T-cell (primary cell): ENCODE measurements at regions not wholly inside any gene's neighbourhood (a gene's known extent, or its start where the extent isn't known, plus 50 kb on each side); places are given as distances from the start of the nearest gene placed in this dataset.

Source experiments
- ATAC-seq, 4 experiments: fragments of 200-7000 bp in 3 of 4; fragments of 150-1000 bp in 1 of 4; cut with Tn5 transposase; replicated peaks in 1 of 4; 1 replicate in 3 of 4; 2 replicates in 1 of 4; pipeline ENCODE4 v1.10.0; 2021; ENCODE audit warnings: moderate library complexity in 3 of 4, mild to moderate bottlenecking in 2 of 4, moderate number of reproducible peaks in 1 of 4
- CTCF ChIA-PET, 2 donors: fragments of 300-600 bp; sonication (Branson Sonifier 250); formaldehyde crosslinking; loops; one replicate each; lab custom pipeline; 2022; ENCODE audit warnings: antibody characterized with exemption in 2 of 2; lab: Charles Lee
- POLR2A ChIA-PET, 2 donors: fragments of 300-600 bp; sonication (Branson Sonifier 250); formaldehyde crosslinking; loops; one replicate each; lab custom pipeline; 2022; ENCODE audit warnings: antibody characterized with exemption in 2 of 2; lab: Charles Lee
- DNase-seq, 35 experiments: peaks; one replicate each; pipeline versions ENCODE4 v3.0.0 to v3.0.0-alpha.2; 2013 to 2023
- H3K27ac ChIP-seq: one replicate; pipeline ENCODE4 v1.5.1; 2013; ENCODE audit warnings: low read length
- H3K27me3 ChIP-seq, 2 experiments: replicated peaks in 1 of 2; 1 replicate in 1 of 2; 2 replicates in 1 of 2; pipeline versions ENCODE4 v1.6.1 to v1.7.0; 2013; ENCODE audit warnings: low read length in 1 of 2, mixed read lengths in 1 of 2; ENCODE audit not compliant: control insufficient read depth in 2 of 2, insufficient read depth in 2 of 2; ENCODE audit errors: extremely low read depth in 1 of 2
- H3K36me3 ChIP-seq, 2 donors: 1 replicate in 1 of 2; 2 replicates in 1 of 2; pipeline versions ENCODE4 v1.6.1 to v1.7.0; 2013; ENCODE audit warnings: low read length in 1 of 2; ENCODE audit not compliant: control insufficient read depth in 2 of 2, insufficient read depth in 1 of 2; ENCODE audit errors: extremely low read depth in 1 of 2
- H3K4me1 ChIP-seq, 2 experiments: 1 replicate in 1 of 2; 2 replicates in 1 of 2; pipeline versions ENCODE4 v1.6.1 to v1.7.0; 2013; ENCODE audit warnings: low read length in 2 of 2, mixed read lengths in 1 of 2; ENCODE audit not compliant: insufficient read depth in 2 of 2, control insufficient read depth in 1 of 2; ENCODE audit errors: extremely low read depth in 1 of 2
- H3K4me3 ChIP-seq, 2 donors: 1 replicate in 1 of 2; 2 replicates in 1 of 2; pipeline versions ENCODE4 v1.5.1 to v1.7.0; 2013; ENCODE audit warnings: mild to moderate bottlenecking in 2 of 2, low read length in 1 of 2, moderate library complexity in 1 of 2; ENCODE audit not compliant: control insufficient read depth in 1 of 2; ENCODE audit errors: extremely low read depth in 1 of 2
- H3K9me3 ChIP-seq: 2 replicates; pipeline ENCODE4 v1.7.0; 2013
- H3K27ac Mint-ChIP-seq, 2 donors: one replicate each; pipeline ENCODE4 v1.8.0; 2020 to 2021; ENCODE audit warnings: mild to moderate bottlenecking in 2 of 2, mixed read lengths in 2 of 2
- H3K27me3 Mint-ChIP-seq, 2 donors: one replicate each; pipeline ENCODE4 v1.8.0; 2021 to 2022; ENCODE audit warnings: mixed read lengths in 2 of 2
- H3K36me3 Mint-ChIP-seq: one replicate; pipeline ENCODE4 v1.8.0; 2021; ENCODE audit warnings: mixed read lengths
- H3K4me1 Mint-ChIP-seq, 3 donors: one replicate each; pipeline ENCODE4 v1.8.0; 2020 to 2022; ENCODE audit warnings: mixed read lengths in 3 of 3, mild to moderate bottlenecking in 1 of 3
- H3K4me3 Mint-ChIP-seq, 3 donors: one replicate each; pipeline ENCODE4 v1.8.0; 2020 to 2022; ENCODE audit warnings: mild to moderate bottlenecking in 3 of 3, mixed read lengths in 3 of 3, moderate library complexity in 3 of 3
- H3K9me3 Mint-ChIP-seq, 3 donors: one replicate each; pipeline ENCODE4 v1.8.0; 2020 to 2022; ENCODE audit warnings: mixed read lengths in 3 of 3
- WGBS: methylation state at CpG from one replicate; pipeline ENCODE4 v1.1.5; 2013; ENCODE audit warnings: missing lambda C conversion rate; ENCODE audit not compliant: insufficient coverage; 5-methylcytosine and 5-hydroxymethylcytosine counted together

GRCh38 chr6:114541794-114542193 is 199.0 kb upstream of the HS3ST5 start:
- WGBS = 88% methylated on average over 13 of the region's 21 CpGs
- CTCF ChIA-PET = no interaction called here
- no peaks in the 10 kb centered on the region for H3K9me3 ChIP-seq
- Mint-ChIP-seq H3K27ac (no peak overlapping the region), H3K4me3 (no peak overlapping the region), H3K4me1 (no peaks in the 10 kb centered on the region), H3K36me3 (no peaks in the 10 kb centered on the region), H3K9me3 (peaks cover 9 to 12% (median 11%) of the 10 kb centered on the region in 3 donors), H3K27me3 (no peaks in the 10 kb centered on the region)
- no peaks in the 10 kb centered on the region for H3K4me1 ChIP-seq
- H3K4me3 ChIP-seq = no peak overlapping the region
- no peak overlapping the region for H3K27ac ChIP-seq
- no peak for ATAC-seq
- POLR2A ChIA-PET = no interaction called here
- H3K36me3 ChIP-seq = no peaks in the 10 kb centered on the region
- no peaks in the 10 kb centered on the region for H3K27me3 ChIP-seq
- no peak for DNase-seq

DNA sequence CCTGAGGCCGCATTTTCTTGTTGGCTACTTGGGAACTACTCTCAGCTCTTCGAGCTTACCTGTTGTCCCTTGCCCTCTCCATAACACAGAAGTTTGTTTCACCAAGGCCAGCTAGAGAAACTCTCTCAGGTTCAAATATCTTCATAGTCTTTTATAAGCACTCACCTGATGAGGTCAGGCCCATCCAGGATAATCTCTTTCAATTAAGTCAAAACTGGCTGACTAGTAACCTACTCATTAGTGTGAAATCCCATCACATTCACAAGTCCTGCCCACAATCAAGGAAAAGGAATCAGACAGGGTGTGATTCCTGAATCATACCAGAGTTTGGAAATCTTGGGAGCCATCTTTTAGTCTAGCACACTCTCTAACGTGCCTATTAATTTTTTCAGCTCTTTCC is 195.2 kb upstream of the HS3ST5 start:
- no peak for ATAC-seq
- ChIA-PET CTCF (no interaction called here), POLR2A (no interaction called here)
- Histone ChIP-seq H3K4me3 (no peak overlapping the region), H3K36me3 (no peaks in the 10 kb centered on the region), H3K27me3 (no peaks in the 10 kb centered on the region), H3K27ac (no peak overlapping the region), H3K9me3 (no peaks in the 10 kb centered on the region), H3K4me1 (no peaks in the 10 kb centered on the region)
- H3K4me1 Mint-ChIP-seq = no peaks in the 10 kb centered on the region
- H3K27me3 Mint-ChIP-seq = no peaks in the 10 kb centered on the region
- no peak overlapping the region for H3K27ac Mint-ChIP-seq
- peaks cover 3 to 11% (median 10%) of the 10 kb centered on the region in 3 donors for H3K9me3 Mint-ChIP-seq
- WGBS = 67% methylated on average over 1 of the region's 3 CpGs
- no peak for DNase-seq
- H3K4me3 Mint-ChIP-seq = no peak overlapping the region
- H3K36me3 Mint-ChIP-seq = no peaks in the 10 kb centered on the region

DNA sequence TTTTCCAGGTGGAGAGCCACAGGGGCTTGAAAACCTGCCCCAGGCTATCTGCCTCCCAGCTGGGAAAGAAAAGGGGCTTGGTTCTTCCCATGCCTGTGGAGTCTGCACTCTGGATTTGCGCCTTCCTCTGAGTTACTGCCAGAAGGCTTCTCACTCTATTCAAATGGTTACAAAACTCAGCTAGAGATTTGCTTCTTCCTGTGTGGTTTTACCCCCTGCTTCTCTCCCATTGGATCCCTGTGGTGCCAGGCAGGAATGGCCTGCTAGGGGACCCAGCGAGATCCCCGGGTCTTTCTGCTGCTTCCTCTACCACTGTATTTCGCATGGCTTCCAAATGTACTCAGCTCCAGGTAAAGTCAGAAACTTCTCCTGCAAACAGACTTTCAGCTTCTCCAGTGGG is 192.0 kb upstream of the HS3ST5 start:
- Mint-ChIP-seq H3K9me3 (peaks cover 8 to 14% (median 12%) of the 10 kb centered on the region in 3 donors), H3K4me3 (no peak overlapping the region), H3K27ac (no peak overlapping the region), H3K27me3 (no peaks in the 10 kb centered on the region), H3K36me3 (no peaks in the 10 kb centered on the region), H3K4me1 (no peaks in the 10 kb centered on the region)
- DNase-seq (no peak), ATAC-seq (no peak)
- H3K9me3 ChIP-seq = no peaks in the 10 kb centered on the region
- ChIA-PET POLR2A (no interaction called here), CTCF (no interaction called here)
- H3K36me3 ChIP-seq = no peaks in the 10 kb centered on the region
- H3K4me1 ChIP-seq = no peaks in the 10 kb centered on the region
- H3K27ac ChIP-seq = no peak overlapping the region
- no peaks in the 10 kb centered on the region for H3K27me3 ChIP-seq
- WGBS = no CpG with 5 or more reads among the region's 4 CpGs
- no peak overlapping the region for H3K4me3 ChIP-seq

DNA sequence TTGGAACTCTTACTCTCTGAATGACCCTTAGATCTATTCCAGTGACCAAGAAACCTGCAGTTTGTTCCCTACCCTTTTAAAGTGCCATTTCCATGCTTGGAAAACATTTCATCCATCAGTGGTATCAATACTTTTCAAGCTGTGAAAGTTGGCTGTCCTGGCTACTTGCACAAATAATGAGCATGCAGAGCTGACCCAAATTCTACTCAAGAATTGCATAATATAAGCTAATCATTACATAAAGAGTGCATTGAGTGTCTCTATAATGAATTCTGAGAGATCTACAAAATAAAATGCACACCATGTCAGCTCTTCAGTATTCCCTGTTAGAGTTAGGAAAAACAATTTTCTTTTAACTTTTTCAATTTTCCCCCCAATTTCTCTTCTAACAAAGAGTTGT is 181.3 kb upstream of the HS3ST5 start:
- H3K4me1 ChIP-seq = no peaks in the 10 kb centered on the region
- no peaks in the 10 kb centered on the region for H3K9me3 ChIP-seq
- Mint-ChIP-seq H3K4me3 (no peak overlapping the region), H3K27me3 (no peaks in the 10 kb centered on the region), H3K4me1 (no peaks in the 10 kb centered on the region), H3K27ac (no peak overlapping the region), H3K9me3 (peaks cover 0 to 9% (median 4%) of the 10 kb centered on the region in 3 donors), H3K36me3 (no peaks in the 10 kb centered on the region)
- CTCF ChIA-PET = interaction anchor here in 1 of 2 donors (0.6 kb wide), 1 partner anchor 9 kb away, joined by 5 read pairs; no protein-coding TSS in a partner anchor
- no peak for DNase-seq
- no peaks in the 10 kb centered on the region for H3K36me3 ChIP-seq
- POLR2A ChIA-PET = no interaction called here
- ATAC-seq = no peak
- H3K27me3 ChIP-seq = no peaks in the 10 kb centered on the region
- no peak overlapping the region for H3K4me3 ChIP-seq
- H3K27ac ChIP-seq = no peak overlapping the region

- Histone ChIP-seq H3K9me3 (no peaks in the 10 kb centered on the region), H3K27ac (no peak overlapping the region), H3K36me3 (no peaks in the 10 kb centered on the region), H3K4me1 (no peaks in the 10 kb centered on the region), H3K27me3 (no peaks in the 10 kb centered on the region), H3K4me3 (no peak overlapping the region)
- DNase-seq (no peak), ATAC-seq (no peak)
- ChIA-PET CTCF (no interaction called here), POLR2A (no interaction called here)
- Mint-ChIP-seq H3K4me1 (no peaks in the 10 kb centered on the region), H3K27me3 (no peaks in the 10 kb centered on the region), H3K4me3 (no peak overlapping the region), H3K9me3 (peaks cover 0 to 9% (median 4%) of the 10 kb centered on the region in 3 donors), H3K36me3 (no peaks in the 10 kb centered on the region), H3K27ac (no peak overlapping the region)
- whole genome bisulfite sequencing = 67% methylated on average over 1 of the region's 2 CpGs
Observed at GRCh38 chr6:114523508-114523907, 180.7 kb upstream of the HS3ST5 start.

GRCh38 chr6:114521926-114522325 is 179.1 kb upstream of the HS3ST5 start:
- ATAC-seq (no peak), DNase-seq (no peak)
- no peak overlapping the region for H3K27ac Mint-ChIP-seq
- Histone ChIP-seq H3K27me3 (no peaks in the 10 kb centered on the region), H3K4me3 (no peak overlapping the region), H3K9me3 (no peaks in the 10 kb centered on the region), H3K4me1 (no peaks in the 10 kb centered on the region), H3K36me3 (no peaks in the 10 kb centered on the region), H3K27ac (no peak overlapping the region)
- H3K4me1 Mint-ChIP-seq = no peaks in the 10 kb centered on the region
- H3K9me3 Mint-ChIP-seq = peaks cover 0 to 14% (median 4%) of the 10 kb centered on the region in 3 donors
- H3K27me3 Mint-ChIP-seq = no peaks in the 10 kb centered on the region
- H3K4me3 Mint-ChIP-seq = no peak overlapping the region
- 75% methylated on average over 2 of the region's 3 CpGs for WGBS
- H3K36me3 Mint-ChIP-seq = no peaks in the 10 kb centered on the region
- ChIA-PET CTCF (no interaction called here), POLR2A (no interaction called here)

DNA sequence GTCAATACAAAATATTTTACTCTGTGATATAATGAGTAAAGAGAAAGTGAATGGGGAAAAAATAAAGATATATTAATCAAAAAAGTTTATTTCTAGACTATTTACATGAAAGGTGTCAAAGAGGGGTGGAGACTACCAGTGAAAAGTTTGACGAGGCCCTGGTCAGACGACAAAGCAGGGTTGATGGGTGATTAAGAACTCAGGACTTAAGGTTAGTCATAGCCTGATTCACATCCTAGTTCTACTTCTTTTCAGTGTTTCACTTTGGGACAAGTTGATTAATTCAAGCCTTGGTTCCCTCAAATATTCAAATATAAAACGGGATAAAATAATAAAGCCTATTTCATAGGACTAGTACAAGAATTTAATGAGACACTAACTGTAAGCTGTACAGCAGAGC is 178.2 kb upstream of the HS3ST5 start:
- DNase-seq = no peak
- no peak overlapping the region for H3K27ac Mint-ChIP-seq
- Histone ChIP-seq H3K27me3 (no peaks in the 10 kb centered on the region), H3K27ac (no peak overlapping the region), H3K9me3 (no peaks in the 10 kb centered on the region), H3K4me3 (no peak overlapping the region), H3K4me1 (no peaks in the 10 kb centered on the region), H3K36me3 (no peaks in the 10 kb centered on the region)
- CTCF ChIA-PET = no interaction called here
- peaks cover 0 to 14% (median 0%) of the 10 kb centered on the region in 3 donors for H3K9me3 Mint-ChIP-seq
- H3K4me3 Mint-ChIP-seq = no peak overlapping the region
- POLR2A ChIA-PET = interaction anchor here in 1 of 2 donors (0.6 kb wide), 1 partner anchor 1346 kb away, joined by 3 read pairs; no protein-coding TSS in a partner anchor
- WGBS = no CpG with 5 or more reads among the region's 3 CpGs
- ATAC-seq = no peak
- no peaks in the 10 kb centered on the region for H3K36me3 Mint-ChIP-seq
- H3K27me3 Mint-ChIP-seq = no peaks in the 10 kb centered on the region
- H3K4me1 Mint-ChIP-seq = no peaks in the 10 kb centered on the region
